Liver (tissue), 8 donors: ENCODE measurements at regions not wholly inside any gene's neighbourhood (a gene's known extent, or its start where the extent isn't known, plus 50 kb on each side); places are given as distances from the start of the nearest gene placed in this dataset.

ENCODE experiments used
- DNase-seq: peaks from one replicate; pipeline ENCODE4 v3.0.0-alpha.2; 2017; ENCODE audit warnings: low spot score
- H3K27ac ChIP-seq, 2 donors: one replicate each; pipeline ENCODE4 v1.7.0; 2013; ENCODE audit warnings: inconsistent platforms in 2 of 2, low read length in 2 of 2, control low read depth in 1 of 2, low read depth in 1 of 2, mild to moderate bottlenecking in 1 of 2
- H3K27me3 ChIP-seq, 4 donors: one replicate each; pipeline versions ENCODE4 v1.6.1 to v1.7.0; 2013; ENCODE audit warnings: low read length in 3 of 4, inconsistent platforms in 1 of 4, mild to moderate bottlenecking in 1 of 4, moderate library complexity in 1 of 4; ENCODE audit not compliant: control insufficient read depth in 4 of 4, insufficient read depth in 4 of 4
- H3K36me3 ChIP-seq, 4 donors: one replicate each; pipeline versions ENCODE4 v1.6.1 to v1.7.0; 2013; ENCODE audit warnings: low read length in 3 of 4, mild to moderate bottlenecking in 3 of 4, low read depth in 1 of 4, moderate library complexity in 1 of 4; ENCODE audit not compliant: control insufficient read depth in 4 of 4, insufficient read depth in 3 of 4
- H3K4me1 ChIP-seq, 4 donors: one replicate each; pipeline versions ENCODE4 v1.6.1 to v1.7.0; 2013; ENCODE audit warnings: low read length in 3 of 4, mild to moderate bottlenecking in 3 of 4, moderate library complexity in 1 of 4; ENCODE audit not compliant: control insufficient read depth in 4 of 4, insufficient read depth in 4 of 4
- H3K4me3 ChIP-seq, 3 donors: one replicate each; pipeline versions ENCODE4 v1.6.1 to v1.7.0; 2013; ENCODE audit warnings: low read length in 3 of 3, control low read depth in 1 of 3, low read depth in 1 of 3, mild to moderate bottlenecking in 1 of 3
- H3K9ac ChIP-seq, 2 donors: one replicate each; pipeline ENCODE4 v1.7.0; 2013; ENCODE audit warnings: low read length in 2 of 2, mild to moderate bottlenecking in 2 of 2, moderate library complexity in 2 of 2, control low read depth in 1 of 2, low read depth in 1 of 2
- H3K9me3 ChIP-seq, 4 donors: one replicate each; pipeline versions ENCODE4 v1.6.1 to v1.7.0; 2013; ENCODE audit warnings: low read length in 3 of 4; ENCODE audit not compliant: control insufficient read depth in 4 of 4
- CTCF ChIP-seq: fragments of 150-350 bp; IDR thresholded peaks from 2 replicates; pipeline ENCODE4 v1.5.1; 2017; ENCODE audit warnings: improper control_type of control experiment, low read depth, low read length; ENCODE audit not compliant: missing input control
- EGR1 ChIP-seq, 2 donors: IDR thresholded peaks; 2 replicates each; pipeline ENCODE4 v1.6.1; 2016 to 2018; ENCODE audit warnings: antibody characterized with exemption in 2 of 2, low read depth in 2 of 2
- FOXA1 ChIP-seq: IDR thresholded peaks from 2 replicates; pipeline ENCODE4 v1.6.1; 2016; ENCODE audit warnings: antibody characterized with exemption
- FOXA2 ChIP-seq: IDR thresholded peaks from 2 replicates; pipeline ENCODE4 v1.6.1; 2016; ENCODE audit warnings: antibody characterized with exemption
- GABPA ChIP-seq, 2 donors: IDR thresholded peaks in 1 of 2; conservative IDR thresholded peaks in 1 of 2; 2 replicates each; pipeline ENCODE4 v1.6.1; 2016; ENCODE audit warnings: antibody characterized with exemption in 2 of 2, mild to moderate bottlenecking in 1 of 2, moderate library complexity in 1 of 2
- HNF4A ChIP-seq, 2 donors: conservative IDR thresholded peaks; 2 replicates each; pipeline ENCODE4 v1.6.1; 2016; ENCODE audit warnings: antibody characterized with exemption in 2 of 2, mild to moderate bottlenecking in 2 of 2
- HNF4G ChIP-seq: IDR thresholded peaks from 2 replicates; pipeline ENCODE4 v1.6.1; 2016; ENCODE audit warnings: antibody characterized with exemption
- JUND ChIP-seq, 2 donors: IDR thresholded peaks; 2 replicates each; pipeline ENCODE4 v1.6.1; 2016; ENCODE audit warnings: antibody characterized with exemption in 2 of 2
- MAX ChIP-seq: IDR thresholded peaks from 2 replicates; pipeline ENCODE4 v1.6.1; 2016; ENCODE audit warnings: antibody characterized with exemption
- NR2F2 ChIP-seq: IDR thresholded peaks from 2 replicates; pipeline ENCODE4 v1.6.1; 2016; ENCODE audit warnings: antibody characterized with exemption
- RAD21 ChIP-seq, 2 donors: IDR thresholded peaks; 2 replicates each; pipeline ENCODE4 v1.6.1; 2016; ENCODE audit warnings: antibody characterized with exemption in 2 of 2, mild to moderate bottlenecking in 2 of 2
- RXRA ChIP-seq, 2 donors: IDR thresholded peaks; 2 replicates each; pipeline ENCODE4 v1.6.1; 2017 to 2018; ENCODE audit warnings: antibody characterized with exemption in 2 of 2, mild to moderate bottlenecking in 1 of 2
- SP1 ChIP-seq: IDR thresholded peaks from 2 replicates; pipeline ENCODE4 v1.6.1; 2018; ENCODE audit warnings: antibody characterized with exemption, mild to moderate bottlenecking
- TAF1 ChIP-seq: conservative IDR thresholded peaks from 2 replicates; pipeline ENCODE4 v1.6.1; 2016; ENCODE audit warnings: antibody characterized with exemption, mild to moderate bottlenecking
- YY1 ChIP-seq: IDR thresholded peaks from 2 replicates; pipeline ENCODE4 v1.6.1; 2016; ENCODE audit warnings: antibody characterized with exemption, mild to moderate bottlenecking
- WGBS: extraction: QIAGEN DNeasy Blood & Tissue Kit; methylation state at CpG from one replicate; pipeline ENCODE4 v1.1.7; 2013; 5-methylcytosine and 5-hydroxymethylcytosine counted together
- TF ChIP-seq, protein P1 (sequence below): IDR thresholded peaks from 2 replicates; pipeline ENCODE4 v1.6.1; 2016; ENCODE audit warnings: antibody characterized with exemption, mild to moderate bottlenecking
- TF ChIP-seq, protein P2 (sequence below): IDR thresholded peaks from 2 replicates; pipeline ENCODE4 v1.6.1; 2016; ENCODE audit warnings: antibody characterized with exemption
- TF ChIP-seq, protein P3 (sequence below): IDR thresholded peaks from 2 replicates; pipeline ENCODE4 v1.6.1; 2016; ENCODE audit warnings: antibody characterized with exemption
- donor health status: healthy.
- donor health status: healthy.
- donor health status: healthy.
- donor health status: healthy.
- donor health status: healthy.

GRCh38 chr12:4164188-4164558, 109.4 kb upstream of the CCND2 start:
- H3K27me3 ChIP-seq: peaks cover 0 to 6% (median 0%) of the 10 kb centered on the region in 4 donors
- H3K9me3 ChIP-seq: no peaks in the 10 kb centered on the region
- H3K4me1 ChIP-seq: peaks cover 0 to 4% (median 0%) of the 10 kb centered on the region in 4 donors
- H3K27ac ChIP-seq: no peak overlapping the region
- 44% methylated on average over 12 of the region's 12 CpGs for WGBS
- H3K36me3 ChIP-seq: no peaks in the 10 kb centered on the region
- no peak for DNase-seq
- no peak overlapping the region for H3K4me3 ChIP-seq
- TF ChIP-seq GABPA (IDR thresholded peaks at IDR 0.05 in 1 of 2, conservative IDR thresholded peaks at IDR 0.05 in 1 of 2) (no peak), HNF4G (no peak), FOXA1 (no peak), RXRA (IDR thresholded peaks at IDR 0.05) (no peak), TAF1 (no peak), JUND (IDR thresholded peaks at IDR 0.05) (no peak), SP1 (no peak), RAD21 (IDR thresholded peaks at IDR 0.05) (no peak), CTCF (no peak), NR2F2 (no peak), YY1 (no peak), MAX (no peak), FOXA2 (no peak), HNF4A (conservative IDR thresholded peaks at IDR 0.05) (no peak), EGR1 (IDR thresholded peaks at IDR 0.05; ENCODE audit: low read depth in 2 of 2) (no peak)
- TF ChIP-seq, protein P1, sequence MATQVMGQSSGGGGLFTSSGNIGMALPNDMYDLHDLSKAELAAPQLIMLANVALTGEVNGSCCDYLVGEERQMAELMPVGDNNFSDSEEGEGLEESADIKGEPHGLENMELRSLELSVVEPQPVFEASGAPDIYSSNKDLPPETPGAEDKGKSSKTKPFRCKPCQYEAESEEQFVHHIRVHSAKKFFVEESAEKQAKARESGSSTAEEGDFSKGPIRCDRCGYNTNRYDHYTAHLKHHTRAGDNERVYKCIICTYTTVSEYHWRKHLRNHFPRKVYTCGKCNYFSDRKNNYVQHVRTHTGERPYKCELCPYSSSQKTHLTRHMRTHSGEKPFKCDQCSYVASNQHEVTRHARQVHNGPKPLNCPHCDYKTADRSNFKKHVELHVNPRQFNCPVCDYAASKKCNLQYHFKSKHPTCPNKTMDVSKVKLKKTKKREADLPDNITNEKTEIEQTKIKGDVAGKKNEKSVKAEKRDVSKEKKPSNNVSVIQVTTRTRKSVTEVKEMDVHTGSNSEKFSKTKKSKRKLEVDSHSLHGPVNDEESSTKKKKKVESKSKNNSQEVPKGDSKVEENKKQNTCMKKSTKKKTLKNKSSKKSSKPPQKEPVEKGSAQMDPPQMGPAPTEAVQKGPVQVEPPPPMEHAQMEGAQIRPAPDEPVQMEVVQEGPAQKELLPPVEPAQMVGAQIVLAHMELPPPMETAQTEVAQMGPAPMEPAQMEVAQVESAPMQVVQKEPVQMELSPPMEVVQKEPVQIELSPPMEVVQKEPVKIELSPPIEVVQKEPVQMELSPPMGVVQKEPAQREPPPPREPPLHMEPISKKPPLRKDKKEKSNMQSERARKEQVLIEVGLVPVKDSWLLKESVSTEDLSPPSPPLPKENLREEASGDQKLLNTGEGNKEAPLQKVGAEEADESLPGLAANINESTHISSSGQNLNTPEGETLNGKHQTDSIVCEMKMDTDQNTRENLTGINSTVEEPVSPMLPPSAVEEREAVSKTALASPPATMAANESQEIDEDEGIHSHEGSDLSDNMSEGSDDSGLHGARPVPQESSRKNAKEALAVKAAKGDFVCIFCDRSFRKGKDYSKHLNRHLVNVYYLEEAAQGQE: no peak
- TF ChIP-seq, protein P2, sequence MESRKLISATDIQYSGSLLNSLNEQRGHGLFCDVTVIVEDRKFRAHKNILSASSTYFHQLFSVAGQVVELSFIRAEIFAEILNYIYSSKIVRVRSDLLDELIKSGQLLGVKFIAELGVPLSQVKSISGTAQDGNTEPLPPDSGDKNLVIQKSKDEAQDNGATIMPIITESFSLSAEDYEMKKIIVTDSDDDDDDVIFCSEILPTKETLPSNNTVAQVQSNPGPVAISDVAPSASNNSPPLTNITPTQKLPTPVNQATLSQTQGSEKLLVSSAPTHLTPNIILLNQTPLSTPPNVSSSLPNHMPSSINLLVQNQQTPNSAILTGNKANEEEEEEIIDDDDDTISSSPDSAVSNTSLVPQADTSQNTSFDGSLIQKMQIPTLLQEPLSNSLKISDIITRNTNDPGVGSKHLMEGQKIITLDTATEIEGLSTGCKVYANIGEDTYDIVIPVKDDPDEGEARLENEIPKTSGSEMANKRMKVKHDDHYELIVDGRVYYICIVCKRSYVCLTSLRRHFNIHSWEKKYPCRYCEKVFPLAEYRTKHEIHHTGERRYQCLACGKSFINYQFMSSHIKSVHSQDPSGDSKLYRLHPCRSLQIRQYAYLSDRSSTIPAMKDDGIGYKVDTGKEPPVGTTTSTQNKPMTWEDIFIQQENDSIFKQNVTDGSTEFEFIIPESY: no peak
- TF ChIP-seq, protein P3, sequence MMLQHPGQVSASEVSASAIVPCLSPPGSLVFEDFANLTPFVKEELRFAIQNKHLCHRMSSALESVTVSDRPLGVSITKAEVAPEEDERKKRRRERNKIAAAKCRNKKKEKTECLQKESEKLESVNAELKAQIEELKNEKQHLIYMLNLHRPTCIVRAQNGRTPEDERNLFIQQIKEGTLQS: no peak
- H3K9ac ChIP-seq: no peak overlapping the region
